K562 (cell line): ENCODE measurements at regions not wholly inside any gene's neighbourhood (a gene's known extent, or its start where the extent isn't known, plus 50 kb on each side); places are given as distances from the start of the nearest gene placed in this dataset.
"Not testable (repeated sequence)": the region's sequence is repeated elsewhere in the genome, so short reads cannot be mapped to it uniquely, and the experiment has no call there.

Experiments used
- CEBPB ChIP-seq: fragments of 450-650 bp; IDR thresholded peaks from 2 replicates; pipeline ENCODE4 v1.6.1; 2016; ENCODE audit warnings: missing genetic modification characterization, missing compliant biosample characterization
- CHD2 ChIP-seq: IDR thresholded peaks from 2 replicates; pipeline ENCODE4 v1.6.1; 2011; ENCODE audit warnings: low read depth, low read length
- CTCF ChIP-seq, 3 experiments: IDR thresholded peaks in 2 of 3; conservative IDR thresholded peaks in 1 of 3; 2 replicates each; pipeline ENCODE4 v1.5.1; 2011 to 2012; ENCODE audit warnings: low read length in 3 of 3, mild to moderate bottlenecking in 3 of 3, control low read depth in 2 of 3, improper control_type of control experiment in 1 of 3, inconsistent platforms in 1 of 3, low read depth in 1 of 3, mixed read lengths in 1 of 3, moderate library complexity in 1 of 3; ENCODE audit not compliant: insufficient read depth in 2 of 3
- ELF4 ChIP-seq: fragments of 450-650 bp; formaldehyde crosslinking; IDR thresholded peaks from 2 replicates; pipeline ENCODE4 v1.4.0; 2022; ENCODE audit warnings: missing genetic modification characterization
- HCFC1 ChIP-seq: IDR thresholded peaks from 2 replicates; pipeline ENCODE4 v1.6.1; 2012; ENCODE audit warnings: low read depth, low read length, improper control_type of control experiment
- MAX ChIP-seq: sonication (generic); formaldehyde crosslinking; IDR thresholded peaks from 2 replicates; pipeline ENCODE4 v1.9.0; 2022; ENCODE audit warnings: mild to moderate bottlenecking, missing genetic modification reagents
- PATZ1 ChIP-seq: fragments of 250-450 bp; sonication (Bioruptor Pico); IDR thresholded peaks from 2 replicates; pipeline ENCODE4 v1.5.0; 2020; ENCODE audit warnings: mild to moderate bottlenecking, borderline replicate concordance
- PCBP2 ChIP-seq: fragments of 200-400 bp; formaldehyde crosslinking; IDR thresholded peaks from 2 replicates; pipeline ENCODE4 v1.6.1; 2018; ENCODE audit warnings: low read length, low read depth, mild to moderate bottlenecking, moderate library complexity; ENCODE audit not compliant: poor library complexity, severe bottlenecking
- PTBP1 ChIP-seq: fragments of 200-400 bp; formaldehyde crosslinking; IDR thresholded peaks from 2 replicates; pipeline ENCODE4 v1.6.1; 2017; ENCODE audit warnings: low read depth, low read length
- SETDB1 ChIP-seq: IDR thresholded peaks from one replicate; pipeline ENCODE4 v1.6.1; 2012; ENCODE audit warnings: low read length, control low read depth, inconsistent platforms
- THRA ChIP-seq: fragments of 450-650 bp; IDR thresholded peaks from 2 replicates; pipeline ENCODE4 v1.6.1; 2017; ENCODE audit warnings: mild to moderate bottlenecking, moderate library complexity
- U2AF2 ChIP-seq: fragments of 200-400 bp; formaldehyde crosslinking; optimal IDR thresholded peaks from 2 replicates; pipeline ENCODE3; 2017; ENCODE audit warnings: low read depth, mild to moderate bottlenecking, low read length
- XRCC5 ChIP-seq: fragments of 200-400 bp; formaldehyde crosslinking; IDR thresholded peaks from 2 replicates; pipeline ENCODE4 v1.6.1; 2017; ENCODE audit warnings: low read depth, mild to moderate bottlenecking, low read length
- ZNF239 ChIP-seq: fragments of 250-450 bp; sonication (Bioruptor Pico); IDR thresholded peaks from 2 replicates; pipeline ENCODE4 v1.4.0; 2020; ENCODE audit warnings: mild to moderate bottlenecking

GRCh38 chr10:100666634-100667033 is 78.7 kb upstream of the PAX2 start:
- not testable (repeated sequence) for TF ChIP-seq SETDB1; ZNF239 (CRISPR knock-in tag); U2AF2; HCFC1; PTBP1; CTCF (IDR thresholded peaks at IDR 0.05 in 2 of 3, conservative IDR thresholded peaks at IDR 0.05 in 1 of 3; ENCODE audit: insufficient read depth in 2 of 3, low read depth in 1 of 3, low read length in 3 of 3); XRCC5; ELF4 (CRISPR knock-in tag); PATZ1 (CRISPR knock-in tag); THRA; CHD2; PCBP2; MAX; CEBPB
